Midbrain (tissue), 1 donor: ENCODE measurements at regions not wholly inside any gene's neighbourhood (a gene's known extent, or its start where the extent isn't known, plus 50 kb on each side); places are given as distances from the start of the nearest gene placed in this dataset.

Experiments
- DNase-seq: peaks from one replicate; lab custom pipeline; 2025; lab: John Stamatoyannopoulos, UW

- peak; percentile 26 for DNase-seq
These were observed 150.5 kb upstream of the NCKAP5 start for GRCh38 chr2:133718688-133719201.

GRCh38 chr2:133720429-133720828 is 152.2 kb upstream of the NCKAP5 start:
- no peak for DNase-seq

- no peak for DNase-seq
These were observed 152.9 kb upstream of the NCKAP5 start for GRCh38 chr2:133721118-133721517.

- no peak for DNase-seq
These were observed 154.9 kb upstream of the NCKAP5 start for GRCh38 chr2:133723133-133723532.

- DNase-seq: peak; percentile 4
These were observed 158.7 kb upstream of the NCKAP5 start for GRCh38 chr2:133726973-133727372.

- no peak for DNase-seq
These were observed 163.8 kb upstream of the NCKAP5 start for GRCh38 chr2:133732059-133732458.

- no peak for DNase-seq
These were observed 165.0 kb upstream of the NCKAP5 start for GRCh38 chr2:133732982-133733900.

GRCh38 chr2:133733901-133734255 is 165.6 kb upstream of the NCKAP5 start:
- no peak for DNase-seq

GRCh38 chr2:133734716-133735495 is 166.6 kb upstream of the NCKAP5 start:
- no peak for DNase-seq

GRCh38 chr2:133736674-133737073 is 168.4 kb upstream of the NCKAP5 start:
- no peak for DNase-seq

- no peak for DNase-seq
These were observed 169.2 kb upstream of the NCKAP5 start for GRCh38 chr2:133737242-133737993.

- DNase-seq: no peak
These were observed 170.8 kb upstream of the NCKAP5 start for GRCh38 chr2:133739039-133739438.

GRCh38 chr2:133740500-133740899 is 172.2 kb upstream of the NCKAP5 start:
- DNase-seq: no peak

GRCh38 chr2:133748007-133748700 is 179.9 kb upstream of the NCKAP5 start:
- no peak for DNase-seq

GRCh38 chr2:133753665-133754064 is 185.4 kb upstream of the NCKAP5 start:
- no peak for DNase-seq

GRCh38 chr2:133755480-133756300 is 187.4 kb upstream of the NCKAP5 start:
- no peak for DNase-seq

GRCh38 chr2:133756833-133757232 is 188.6 kb upstream of the NCKAP5 start:
- no peak for DNase-seq

- DNase-seq: no peak
These were observed 192.1 kb upstream of the NCKAP5 start for GRCh38 chr2:133760376-133760775.

- peak; percentile 20 for DNase-seq
These were observed 197.4 kb upstream of the NCKAP5 start for GRCh38 chr2:133765658-133766057.

- DNase-seq: no peak
These were observed 198.0 kb upstream of the NCKAP5 start for GRCh38 chr2:133766164-133766832.
